A549 (cell line): ENCODE measurements at regions not wholly inside any gene's neighbourhood (a gene's known extent, or its start where the extent isn't known, plus 50 kb on each side); places are given as distances from the start of the nearest gene placed in this dataset.

Experiments
- CBX2 ChIP-seq: fragments of 200-600 bp; sonication (generic); IDR thresholded peaks from 2 replicates; pipeline ENCODE4 v1.6.1; 2016; ENCODE audit warnings: low read depth, mild to moderate bottlenecking, borderline replicate concordance
- EP300 ChIP-seq, 2 experiments: fragments of >200 bp; sonication (Bioruptor Twin); formaldehyde crosslinking; IDR thresholded peaks; 2 replicates in 1 of 2; 3 replicates in 1 of 2; pipeline ENCODE4 v1.6.1; 2016 to 2017
- ESRRA ChIP-seq: fragments of 150-350 bp; IDR thresholded peaks from 2 replicates; pipeline ENCODE4 v1.6.1; 2014; ENCODE audit warnings: mild to moderate bottlenecking, low read length, borderline replicate concordance
- HDAC2 ChIP-seq: fragments of 200-600 bp; sonication (generic); IDR thresholded peaks from 2 replicates; pipeline ENCODE4 v1.6.1; 2016
- POLR2AphosphoS2 ChIP-seq: conservative IDR thresholded peaks from 2 replicates; pipeline ENCODE4 v1.6.1; 2012; ENCODE audit warnings: low read length, improper control_type of control experiment, inconsistent platforms
- RAD21 ChIP-seq, 2 experiments: fragments of >200 bp in 1 of 2; sonication (Bioruptor Twin) in 1 of 2; formaldehyde crosslinking in 1 of 2; IDR thresholded peaks in 1 of 2; conservative IDR thresholded peaks in 1 of 2; 2 replicates in 1 of 2; 3 replicates in 1 of 2; pipeline ENCODE4 v1.6.1; 2012 to 2018; ENCODE audit warnings: inconsistent platforms in 1 of 2
- TF ChIP-seq, protein P1 (sequence below): fragments of >200 bp; sonication (Bioruptor Twin); formaldehyde crosslinking; IDR thresholded peaks from 3 replicates; pipeline ENCODE4 v1.5.1; 2016
- TF ChIP-seq, protein P2 (sequence below): fragments of 200-600 bp; sonication (generic); IDR thresholded peaks from 2 replicates; pipeline ENCODE4 v1.6.1; 2016; ENCODE audit warnings: antibody characterized with exemption, mild to moderate bottlenecking, moderate library complexity
- TF ChIP-seq, protein P3 (sequence below): fragments of 450-650 bp; IDR thresholded peaks from 2 replicates; pipeline ENCODE4 v1.6.1; 2014; ENCODE audit warnings: antibody characterized with exemption

DNA sequence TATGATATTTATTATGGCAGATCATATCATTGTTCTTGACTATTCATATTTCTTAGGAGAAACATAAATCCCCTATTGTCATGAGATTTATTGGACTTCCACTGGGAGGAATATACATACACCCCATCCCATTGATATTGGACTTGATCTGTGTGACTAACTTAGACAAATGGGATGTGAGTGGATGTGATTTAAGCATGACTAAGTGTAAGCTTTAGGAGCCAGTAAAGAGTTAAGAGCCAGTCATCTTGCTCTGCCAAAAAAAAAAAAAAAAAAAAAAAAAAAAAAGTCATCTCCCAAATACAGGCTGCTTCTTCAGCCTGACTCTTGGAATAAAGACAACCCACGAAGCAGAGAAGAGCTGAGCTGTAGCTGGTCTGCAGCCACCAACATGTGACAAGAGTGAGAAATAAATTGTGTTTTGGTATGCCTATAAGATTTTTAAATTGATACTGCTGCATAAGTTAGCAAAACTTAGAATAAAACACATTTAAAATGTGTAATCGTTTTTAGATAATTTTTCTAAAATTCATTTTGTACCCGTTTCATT lies 595.0 kb upstream of the LRRC4C start:
- TF ChIP-seq, protein P1, sequence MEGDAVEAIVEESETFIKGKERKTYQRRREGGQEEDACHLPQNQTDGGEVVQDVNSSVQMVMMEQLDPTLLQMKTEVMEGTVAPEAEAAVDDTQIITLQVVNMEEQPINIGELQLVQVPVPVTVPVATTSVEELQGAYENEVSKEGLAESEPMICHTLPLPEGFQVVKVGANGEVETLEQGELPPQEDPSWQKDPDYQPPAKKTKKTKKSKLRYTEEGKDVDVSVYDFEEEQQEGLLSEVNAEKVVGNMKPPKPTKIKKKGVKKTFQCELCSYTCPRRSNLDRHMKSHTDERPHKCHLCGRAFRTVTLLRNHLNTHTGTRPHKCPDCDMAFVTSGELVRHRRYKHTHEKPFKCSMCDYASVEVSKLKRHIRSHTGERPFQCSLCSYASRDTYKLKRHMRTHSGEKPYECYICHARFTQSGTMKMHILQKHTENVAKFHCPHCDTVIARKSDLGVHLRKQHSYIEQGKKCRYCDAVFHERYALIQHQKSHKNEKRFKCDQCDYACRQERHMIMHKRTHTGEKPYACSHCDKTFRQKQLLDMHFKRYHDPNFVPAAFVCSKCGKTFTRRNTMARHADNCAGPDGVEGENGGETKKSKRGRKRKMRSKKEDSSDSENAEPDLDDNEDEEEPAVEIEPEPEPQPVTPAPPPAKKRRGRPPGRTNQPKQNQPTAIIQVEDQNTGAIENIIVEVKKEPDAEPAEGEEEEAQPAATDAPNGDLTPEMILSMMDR = no peak
- TF ChIP-seq, protein P2, sequence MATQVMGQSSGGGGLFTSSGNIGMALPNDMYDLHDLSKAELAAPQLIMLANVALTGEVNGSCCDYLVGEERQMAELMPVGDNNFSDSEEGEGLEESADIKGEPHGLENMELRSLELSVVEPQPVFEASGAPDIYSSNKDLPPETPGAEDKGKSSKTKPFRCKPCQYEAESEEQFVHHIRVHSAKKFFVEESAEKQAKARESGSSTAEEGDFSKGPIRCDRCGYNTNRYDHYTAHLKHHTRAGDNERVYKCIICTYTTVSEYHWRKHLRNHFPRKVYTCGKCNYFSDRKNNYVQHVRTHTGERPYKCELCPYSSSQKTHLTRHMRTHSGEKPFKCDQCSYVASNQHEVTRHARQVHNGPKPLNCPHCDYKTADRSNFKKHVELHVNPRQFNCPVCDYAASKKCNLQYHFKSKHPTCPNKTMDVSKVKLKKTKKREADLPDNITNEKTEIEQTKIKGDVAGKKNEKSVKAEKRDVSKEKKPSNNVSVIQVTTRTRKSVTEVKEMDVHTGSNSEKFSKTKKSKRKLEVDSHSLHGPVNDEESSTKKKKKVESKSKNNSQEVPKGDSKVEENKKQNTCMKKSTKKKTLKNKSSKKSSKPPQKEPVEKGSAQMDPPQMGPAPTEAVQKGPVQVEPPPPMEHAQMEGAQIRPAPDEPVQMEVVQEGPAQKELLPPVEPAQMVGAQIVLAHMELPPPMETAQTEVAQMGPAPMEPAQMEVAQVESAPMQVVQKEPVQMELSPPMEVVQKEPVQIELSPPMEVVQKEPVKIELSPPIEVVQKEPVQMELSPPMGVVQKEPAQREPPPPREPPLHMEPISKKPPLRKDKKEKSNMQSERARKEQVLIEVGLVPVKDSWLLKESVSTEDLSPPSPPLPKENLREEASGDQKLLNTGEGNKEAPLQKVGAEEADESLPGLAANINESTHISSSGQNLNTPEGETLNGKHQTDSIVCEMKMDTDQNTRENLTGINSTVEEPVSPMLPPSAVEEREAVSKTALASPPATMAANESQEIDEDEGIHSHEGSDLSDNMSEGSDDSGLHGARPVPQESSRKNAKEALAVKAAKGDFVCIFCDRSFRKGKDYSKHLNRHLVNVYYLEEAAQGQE = no peak
- TF ChIP-seq POLR2AphosphoS2 = no peak
- TF ChIP-seq CBX2 = no peak
- TF ChIP-seq EP300 (IDR thresholded peaks at IDR 0.05) = no peak
- TF ChIP-seq HDAC2 = no peak
- no peak for TF ChIP-seq RAD21 (conservative IDR thresholded peaks at IDR 0.05 in 1 of 2, IDR thresholded peaks at IDR 0.05 in 1 of 2)
- TF ChIP-seq ESRRA = no peak
- TF ChIP-seq, protein P3, sequence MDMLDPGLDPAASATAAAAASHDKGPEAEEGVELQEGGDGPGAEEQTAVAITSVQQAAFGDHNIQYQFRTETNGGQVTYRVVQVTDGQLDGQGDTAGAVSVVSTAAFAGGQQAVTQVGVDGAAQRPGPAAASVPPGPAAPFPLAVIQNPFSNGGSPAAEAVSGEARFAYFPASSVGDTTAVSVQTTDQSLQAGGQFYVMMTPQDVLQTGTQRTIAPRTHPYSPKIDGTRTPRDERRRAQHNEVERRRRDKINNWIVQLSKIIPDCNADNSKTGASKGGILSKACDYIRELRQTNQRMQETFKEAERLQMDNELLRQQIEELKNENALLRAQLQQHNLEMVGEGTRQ = no peak
